G401 (cell line): ENCODE measurements at regions not wholly inside any gene's neighbourhood (a gene's known extent, or its start where the extent isn't known, plus 50 kb on each side); places are given as distances from the start of the nearest gene placed in this dataset.

ENCODE experiments used
- DNase-seq: peaks from one replicate; pipeline ENCODE4 v3.0.0-alpha.2; 2015; ENCODE audit warnings: low spot score
- in situ Hi-C: cut with HindIII; loops from 2 replicates; pipeline ENCODE4 v1.10.0; 2016; ENCODE audit warnings: low sequenced_read_pairs, mixed read lengths

DNA sequence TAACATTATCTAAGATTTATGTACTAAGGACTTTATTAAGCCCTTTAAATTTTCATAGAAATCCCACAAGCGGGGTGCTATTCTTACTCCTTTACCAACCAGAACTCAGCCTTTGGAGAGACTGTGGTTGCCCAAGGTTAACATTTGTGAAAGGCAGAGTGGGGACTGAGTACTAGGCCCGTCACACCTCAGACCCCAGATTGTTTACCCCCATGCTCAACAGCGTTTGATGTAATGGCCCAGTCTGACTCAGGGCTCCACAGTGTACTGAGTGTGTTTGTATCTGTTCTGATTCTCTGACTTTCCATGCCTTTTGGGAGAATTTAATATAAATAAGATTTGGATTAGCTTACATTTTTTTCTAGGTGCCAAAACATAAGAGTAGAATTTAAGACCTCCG is 110.0 kb downstream of the GAS1 start:
- in situ Hi-C loops, result no loop called here
- no peak for DNase-seq

DNA sequence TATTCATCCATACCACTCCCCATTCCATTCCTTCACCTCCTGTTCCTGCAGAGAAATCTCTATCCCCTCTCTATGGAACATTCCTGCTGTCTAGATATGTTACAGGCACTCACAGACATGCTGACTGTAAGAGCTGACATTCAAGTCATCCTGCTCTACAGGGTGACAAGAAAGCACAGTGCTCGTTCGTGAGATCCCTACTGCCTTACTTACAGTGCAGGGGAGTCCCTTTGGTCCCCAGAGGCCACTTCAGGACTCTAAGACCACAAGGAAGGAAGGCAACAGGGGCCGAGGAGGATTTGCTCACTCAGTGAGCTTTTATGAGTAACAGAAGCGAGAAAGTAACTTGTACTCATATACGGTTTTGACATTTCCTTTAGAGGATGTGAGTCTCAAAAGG is 110.5 kb downstream of the GAS1 start:
- DNase-seq, result no peak
- in situ Hi-C loops, result no loop called here

DNA sequence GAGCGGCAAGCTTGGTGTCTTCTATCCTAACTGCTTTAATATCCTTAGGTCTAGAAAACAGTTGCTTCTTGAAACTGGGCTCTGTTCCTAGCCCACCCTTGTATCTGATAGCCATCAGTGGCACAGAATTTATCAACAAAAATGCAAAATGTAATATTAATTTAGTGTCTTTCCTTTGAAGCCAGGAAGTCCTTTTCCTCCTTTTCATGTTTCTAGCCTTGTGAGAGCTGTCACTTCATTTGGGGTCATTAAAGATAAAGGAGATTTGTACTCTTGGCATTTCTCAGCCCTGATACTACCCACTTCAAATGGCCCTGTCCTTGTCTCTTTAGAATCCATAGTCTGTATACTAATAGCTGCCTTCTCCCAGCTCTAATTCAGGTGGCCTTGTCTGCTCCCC is 111.0 kb downstream of the GAS1 start:
- no peak for DNase-seq
- in situ Hi-C loops, result no loop called here

DNA sequence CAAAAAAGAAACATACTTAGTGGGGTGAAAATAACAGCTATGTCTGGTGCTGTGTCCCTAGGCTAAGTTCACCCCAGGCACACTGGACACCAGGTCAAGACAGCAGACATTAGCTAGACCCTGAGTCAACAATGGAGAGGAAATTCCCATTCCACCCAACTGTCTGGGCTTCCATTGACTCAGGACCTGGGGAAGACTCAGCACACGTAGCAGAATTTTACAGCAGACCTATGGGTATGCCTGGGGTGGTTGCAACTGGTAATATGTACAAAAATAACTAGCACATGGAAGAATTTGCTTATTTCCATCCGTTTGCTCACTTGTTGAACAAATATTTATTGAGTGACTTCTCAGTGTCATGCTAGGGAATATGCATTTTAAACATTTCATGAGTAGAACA is 117.0 kb downstream of the GAS1 start:
- in situ Hi-C loops, result no loop called here
- no peak for DNase-seq

DNA sequence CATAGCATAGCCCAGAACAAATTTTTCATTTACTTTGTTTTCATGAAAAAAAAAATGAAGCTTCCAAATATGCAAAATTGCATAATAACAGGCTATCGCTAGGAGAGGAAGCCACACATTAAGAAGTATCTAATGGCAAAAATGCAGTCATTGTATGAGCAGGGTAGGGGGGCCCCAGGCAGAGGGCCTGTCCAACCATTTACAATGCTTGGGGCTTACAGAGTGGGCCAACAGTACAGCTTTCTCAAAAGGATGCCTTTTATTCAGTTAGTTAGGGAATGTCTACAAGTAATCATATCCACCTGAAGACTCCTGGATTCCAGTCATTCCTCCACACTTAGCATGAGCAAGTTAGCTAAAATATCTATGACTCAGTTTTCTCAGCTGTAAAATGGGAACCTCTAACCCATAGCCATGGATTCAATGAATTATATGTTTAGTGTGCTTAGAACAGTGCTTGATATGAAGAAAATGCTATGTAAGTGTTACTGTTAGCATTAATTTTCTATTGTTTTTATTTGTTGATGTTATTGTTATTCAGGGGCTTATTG is 117.7 kb downstream of the GAS1 start:
- in situ Hi-C loops, result no loop called here
- no peak for DNase-seq

DNA sequence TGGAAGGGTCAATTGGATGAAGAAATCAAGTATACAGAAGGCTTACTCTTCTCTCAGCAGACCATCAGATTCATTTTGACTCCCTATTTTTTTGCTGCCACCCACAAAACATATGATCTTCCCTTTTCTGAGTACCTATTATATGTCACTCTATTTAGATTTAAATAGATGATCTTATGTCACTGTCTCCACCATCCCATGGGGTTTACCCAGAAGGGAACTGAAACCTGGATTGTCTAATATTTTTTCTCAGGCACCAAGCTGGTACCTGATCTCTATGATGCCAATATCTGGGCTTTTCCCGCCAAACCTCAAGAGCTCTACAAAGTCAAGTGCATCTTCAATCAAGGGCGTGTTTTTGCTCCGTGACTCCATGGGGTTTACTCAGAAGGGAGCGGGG is 118.7 kb downstream of the GAS1 start:
- no peak for DNase-seq
- in situ Hi-C loops, result no loop called here

DNA sequence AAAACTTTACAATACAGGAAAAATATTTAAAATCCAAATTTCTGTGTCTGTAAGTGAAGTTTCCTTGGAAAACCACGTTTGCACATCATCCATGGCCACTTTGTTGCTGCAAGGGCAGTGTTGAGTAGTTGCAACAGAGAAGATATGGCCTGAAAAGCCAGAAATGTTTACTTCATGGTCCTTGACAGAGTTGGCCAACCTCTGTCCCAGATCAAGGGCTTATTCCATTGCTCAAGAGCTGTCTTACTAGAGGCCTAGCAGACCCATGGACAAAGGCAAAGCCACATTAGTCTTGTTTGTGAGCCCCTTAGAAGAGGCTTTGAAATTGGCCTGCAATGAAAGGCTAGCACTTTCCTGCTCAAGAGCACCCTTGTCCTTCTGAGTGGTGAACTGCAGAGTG is 119.4 kb downstream of the GAS1 start:
- DNase-seq, result no peak
- in situ Hi-C loops, result no loop called here

DNA sequence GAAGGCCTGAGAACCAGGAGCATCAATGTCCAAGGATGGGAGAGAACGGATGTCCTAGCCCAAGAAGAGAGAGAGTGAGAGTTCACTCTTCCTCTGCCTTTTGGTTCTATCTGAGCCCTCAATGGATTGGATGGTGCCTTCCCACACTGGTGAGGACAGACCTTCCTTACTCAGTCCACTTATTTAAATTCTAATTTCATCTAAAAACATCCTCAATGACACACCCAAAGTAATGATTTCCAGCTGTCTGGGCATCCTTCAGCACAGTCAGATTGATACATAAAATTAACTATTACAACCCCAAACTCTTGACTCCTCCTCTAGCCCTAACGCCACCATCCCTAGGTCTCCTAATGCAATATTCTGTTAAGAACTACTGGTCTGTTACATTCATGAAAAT is 122.0 kb downstream of the GAS1 start:
- in situ Hi-C loops, result no loop called here

DNA sequence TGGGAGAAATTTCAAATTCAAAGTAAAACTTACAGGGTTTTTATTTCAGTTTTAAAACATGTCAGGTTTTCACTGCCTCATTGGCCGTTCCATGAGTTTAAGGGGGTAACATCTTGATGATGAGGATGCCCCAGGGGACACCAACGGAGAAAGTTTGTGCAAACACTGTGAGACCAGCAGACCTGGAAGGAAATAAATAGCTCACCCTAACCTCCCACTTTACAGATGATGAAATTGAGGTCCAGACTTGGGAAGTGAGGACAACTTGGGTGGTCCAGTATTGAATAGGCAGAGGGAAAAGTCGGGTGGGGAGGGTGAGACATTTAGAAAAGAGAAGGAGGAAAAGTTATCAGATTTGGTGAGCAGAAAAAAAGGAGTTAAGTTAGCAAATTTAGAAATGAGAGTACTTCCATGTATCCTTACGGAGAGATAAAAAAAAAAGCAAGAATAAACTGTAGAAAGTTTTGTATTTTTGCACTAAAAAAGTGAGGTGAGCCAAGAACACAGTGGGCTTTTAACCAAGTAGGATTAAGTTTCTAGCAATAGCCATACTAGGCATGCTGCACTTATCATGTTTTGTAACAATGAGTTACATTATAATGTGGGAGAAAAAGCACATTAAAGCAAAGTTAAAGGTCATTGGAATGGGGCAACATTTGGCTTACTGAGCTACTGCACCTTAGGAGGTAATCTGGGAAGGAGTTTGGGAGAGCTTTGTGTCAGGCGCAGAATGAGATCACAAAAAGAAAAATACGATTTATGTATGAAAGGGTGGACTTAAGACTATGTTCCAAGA is 125.1 kb downstream of the GAS1 start:
- in situ Hi-C loops, result no loop called here
- no peak for DNase-seq

More for the DNA sequence above, 122.0 kb downstream of the GAS1 start:
- DNase-seq, result no peak

DNA sequence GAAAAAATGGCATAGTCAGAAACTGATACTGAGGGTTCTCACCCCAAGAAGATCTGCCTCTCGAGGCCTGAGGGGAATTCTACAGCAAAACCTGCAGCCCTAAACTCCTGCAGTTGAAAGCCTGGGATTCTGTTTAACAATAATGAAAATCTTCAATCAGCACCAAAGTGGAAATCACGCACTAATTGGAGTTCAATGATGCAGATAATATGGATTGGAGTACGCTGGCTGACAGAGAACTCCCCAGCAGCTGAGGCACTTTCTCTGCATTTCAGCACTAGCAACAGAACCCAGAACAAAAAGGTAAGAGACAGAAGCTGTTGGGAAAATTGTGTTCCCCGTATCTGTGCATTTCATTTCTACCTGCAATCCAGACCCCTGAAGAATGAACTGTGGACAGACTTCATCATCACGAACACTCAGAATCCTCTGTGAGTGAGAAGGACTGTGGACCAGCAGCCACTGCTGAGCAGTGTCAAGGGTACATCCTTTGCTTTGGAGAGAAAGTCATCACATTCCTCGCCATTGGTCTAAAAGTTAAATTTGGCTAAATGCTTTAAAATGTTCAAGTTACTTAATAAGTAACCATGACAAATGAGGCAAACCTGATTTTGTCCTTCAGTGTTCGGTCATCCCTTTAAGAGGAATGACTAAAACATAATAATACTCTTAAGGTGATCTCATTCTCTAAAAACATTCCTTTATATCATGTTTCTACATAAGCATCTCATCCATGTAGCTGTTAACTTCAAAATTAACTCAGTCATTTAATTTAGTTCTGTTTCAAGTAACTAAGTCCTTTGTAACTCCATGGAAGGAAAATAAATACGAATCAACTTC is 126.1 kb downstream of the GAS1 start:
- DNase-seq, result no peak
- in situ Hi-C loops, result no loop called here

DNA sequence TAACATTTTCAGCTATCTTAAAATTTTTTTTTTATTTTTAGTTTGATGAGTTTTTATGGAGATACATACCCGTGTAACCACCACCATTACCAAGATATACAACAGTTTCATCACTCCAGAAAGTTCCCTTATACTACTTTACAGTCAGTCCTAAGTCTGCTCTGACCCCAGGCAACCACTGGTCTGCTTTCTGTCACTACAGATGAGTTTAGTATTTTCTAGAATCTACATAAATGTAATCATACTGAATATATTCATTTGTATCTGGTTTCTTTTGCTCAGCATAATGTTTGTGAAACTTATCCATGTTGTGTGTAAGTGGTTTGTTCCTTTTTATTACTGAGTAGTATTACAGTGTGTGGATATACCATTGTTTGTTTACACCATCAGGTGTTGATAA is 127.8 kb downstream of the GAS1 start:
- in situ Hi-C loops, result no loop called here
- DNase-seq, result no peak

DNA sequence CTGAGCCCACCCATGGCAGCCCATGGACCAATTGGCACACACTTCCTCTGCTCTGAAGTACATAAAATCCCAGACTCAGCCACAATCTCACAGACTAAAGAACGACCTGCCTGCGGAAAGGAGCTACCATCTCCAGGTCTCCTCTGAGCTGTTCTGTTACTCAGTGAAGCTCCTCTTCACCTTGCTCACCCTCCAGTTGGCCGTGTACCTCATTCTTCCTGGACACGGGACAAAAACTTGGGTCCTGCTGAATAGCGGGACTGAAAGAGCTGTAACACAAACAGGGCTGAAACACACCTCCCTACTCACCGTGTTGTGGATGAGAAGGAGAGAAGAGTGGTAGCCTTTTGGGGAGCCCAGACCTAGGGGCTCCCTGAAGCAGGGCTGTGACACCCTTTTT is 128.7 kb downstream of the GAS1 start:
- no peak for DNase-seq
- in situ Hi-C loops, result no loop called here

DNA sequence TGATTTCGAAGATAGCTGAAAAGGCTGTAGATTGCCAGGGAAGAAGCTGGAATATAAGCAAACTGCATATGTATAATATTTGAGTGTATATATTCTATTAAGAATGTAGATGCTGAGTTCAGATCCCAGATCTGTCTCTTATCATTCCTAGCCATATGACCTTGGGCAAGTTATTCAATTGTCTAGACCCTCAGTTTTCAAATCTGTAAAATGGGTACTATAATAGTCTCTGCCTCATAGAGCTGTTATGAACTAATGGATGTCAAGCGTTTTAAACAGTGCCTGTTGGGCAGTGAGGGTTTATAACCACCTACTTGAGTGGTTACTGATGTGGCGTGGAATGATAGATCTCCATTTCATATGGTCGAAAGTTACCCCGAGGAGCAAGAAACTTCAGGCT is 130.4 kb downstream of the GAS1 start:
- DNase-seq, result no peak
- in situ Hi-C loops, result no loop called here

DNA sequence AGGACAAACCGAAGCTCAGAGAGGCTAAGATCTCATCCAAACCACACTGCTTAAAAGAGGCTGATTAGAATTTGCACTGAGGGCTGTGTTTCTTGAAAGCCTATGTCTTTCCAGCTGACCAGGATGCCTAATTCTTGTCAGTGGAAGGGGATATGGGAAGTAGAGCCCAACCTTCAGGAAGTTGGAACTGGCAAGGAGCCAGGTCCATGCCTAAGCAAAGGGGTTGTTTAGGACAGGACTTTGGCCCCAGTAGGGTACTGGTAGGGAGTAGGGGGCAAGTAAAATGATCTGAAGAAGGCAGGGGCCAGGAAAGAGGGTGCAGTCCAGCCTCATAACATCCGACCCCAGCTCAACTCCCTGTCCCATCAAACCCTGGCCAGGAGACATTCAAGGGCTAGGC is 130.9 kb downstream of the GAS1 start:
- in situ Hi-C loops, result no loop called here
- no peak for DNase-seq

DNA sequence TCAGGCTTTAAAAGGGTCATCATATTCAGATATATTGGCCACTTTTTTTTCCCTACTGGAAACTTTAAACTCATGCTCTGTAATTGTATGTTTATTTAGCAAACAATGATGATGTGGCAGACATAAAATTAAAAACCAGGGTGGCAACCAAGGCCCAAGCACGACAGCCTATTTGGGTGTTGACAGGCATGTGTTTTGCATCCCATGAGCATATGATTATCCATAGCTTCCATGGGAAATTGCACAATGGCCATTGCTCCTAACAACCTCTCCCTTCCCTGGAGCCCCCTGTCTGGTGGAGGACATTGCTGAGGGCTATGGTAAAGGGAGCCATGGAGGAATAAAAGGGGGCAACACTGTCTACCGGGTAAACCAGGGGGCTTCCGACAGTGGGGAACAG is 134.7 kb downstream of the GAS1 start:
- in situ Hi-C loops, result no loop called here
- DNase-seq, result no peak

DNA sequence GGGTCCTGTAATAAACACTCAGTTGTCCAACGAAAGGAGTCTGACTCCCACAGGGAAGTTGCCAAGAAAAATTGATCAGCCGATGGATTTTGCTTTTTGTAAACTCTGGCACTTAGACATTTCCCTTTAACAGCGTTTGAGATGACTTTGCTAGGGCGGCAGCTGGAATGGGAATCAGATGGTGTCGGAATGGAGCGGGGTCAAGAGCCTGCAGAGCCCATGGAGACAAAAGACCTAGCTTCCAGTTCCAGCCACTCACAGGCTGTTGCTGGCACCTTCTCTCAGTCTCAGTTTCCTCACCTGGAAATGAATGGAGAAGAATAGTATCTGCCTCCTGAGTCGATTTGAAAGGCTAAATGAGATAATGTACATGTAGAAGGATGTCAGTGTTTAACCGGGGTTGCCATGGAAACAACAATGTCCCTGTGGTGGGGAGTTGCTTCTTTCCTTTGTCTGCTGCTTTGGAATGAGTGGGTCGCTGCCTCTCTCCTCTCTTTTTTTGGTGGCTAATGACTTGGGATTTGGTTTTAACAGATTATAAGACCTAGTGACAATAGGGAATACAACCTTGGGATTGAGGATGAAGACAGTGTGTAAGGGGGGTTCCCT is 137.4 kb downstream of the GAS1 start:
- DNase-seq, result no peak
- in situ Hi-C loops, result no loop called here

DNA sequence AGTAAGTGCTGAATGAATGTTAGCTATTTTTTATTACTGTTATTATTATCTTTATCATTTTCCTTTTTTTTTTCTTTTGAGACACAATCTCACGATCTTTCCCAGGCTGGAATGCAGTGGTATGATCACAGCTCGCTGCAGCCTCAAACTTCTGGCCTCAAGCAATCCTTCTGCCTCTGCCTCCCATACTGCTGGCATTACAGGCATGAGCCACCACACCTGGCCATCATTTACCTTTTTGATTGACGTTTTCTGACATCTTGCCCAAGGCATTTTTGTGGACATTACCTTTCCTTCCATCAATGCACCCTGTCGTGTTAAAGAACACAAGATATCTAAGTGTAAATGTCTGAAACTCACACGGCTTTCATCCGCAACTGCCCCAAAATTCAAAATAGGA is 138.2 kb downstream of the GAS1 start:
- no peak for DNase-seq
- in situ Hi-C loops, result no loop called here

DNA sequence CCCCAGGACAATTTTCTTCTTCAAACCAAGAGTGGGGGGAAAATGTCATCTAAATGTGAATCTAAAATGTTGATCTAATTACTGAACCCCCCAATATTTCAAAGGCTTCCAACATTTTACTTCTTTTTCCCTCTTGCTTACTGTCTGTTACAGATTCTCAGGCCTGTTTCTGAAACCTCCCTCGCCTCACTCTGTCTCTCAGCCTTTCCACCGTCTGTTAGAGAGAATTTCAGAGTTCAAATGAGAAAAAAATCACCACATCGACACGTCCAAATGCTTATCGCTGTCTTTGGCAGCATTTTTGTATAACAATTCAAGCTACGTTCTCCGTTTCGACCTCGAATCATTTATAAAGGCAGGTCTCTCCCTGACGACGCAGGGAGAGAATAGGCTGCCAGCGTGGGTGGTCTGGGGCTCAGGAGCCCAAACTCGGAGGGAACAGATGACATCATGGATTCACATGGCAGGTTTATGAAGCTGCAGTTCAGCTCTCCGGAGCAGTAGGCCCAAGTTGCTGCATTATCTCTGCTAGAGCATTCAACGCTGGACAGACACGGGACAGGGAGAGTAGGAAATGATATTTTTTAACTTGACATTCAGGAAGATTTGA is 139.8 kb downstream of the GAS1 start:
- DNase-seq, result no peak
- in situ Hi-C loops, result no loop called here

DNA sequence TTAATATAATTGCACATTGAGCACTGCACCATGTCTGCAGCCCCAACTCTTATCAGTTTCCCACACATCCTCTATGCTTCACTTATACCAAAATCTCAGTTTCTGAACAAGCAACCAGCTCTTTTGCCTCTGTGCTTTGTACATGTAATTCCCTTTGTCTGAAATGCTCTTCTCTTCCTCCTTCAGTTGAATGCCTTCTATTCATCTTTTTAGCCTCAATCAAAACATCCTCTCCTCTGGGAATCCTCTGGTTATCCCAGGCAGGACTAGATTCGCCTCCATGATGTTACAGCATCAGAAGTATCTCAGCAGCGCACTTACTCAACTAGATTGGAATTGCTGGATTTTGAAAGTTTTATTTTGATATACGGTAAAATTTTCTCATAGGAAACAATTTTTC is 143.3 kb downstream of the GAS1 start:
- no peak for DNase-seq
- in situ Hi-C loops, result no loop called here
